Epithelial cell of esophagus (primary cell): ENCODE measurements at regions not wholly inside any gene's neighbourhood (a gene's known extent, or its start where the extent isn't known, plus 50 kb on each side); places are given as distances from the start of the nearest gene placed in this dataset.

Experiments used
- DNase-seq: peaks from one replicate; pipeline ENCODE4 v3.0.0; 2010; ENCODE audit warnings: low read depth
- H3K4me3 ChIP-seq: 2 replicates; pipeline ENCODE4 v1.5.1; 2011; ENCODE audit warnings: mild to moderate bottlenecking, low read length, control low read depth
- CTCF ChIP-seq: IDR thresholded peaks from 2 replicates; pipeline ENCODE4 v1.5.1; 2011; ENCODE audit warnings: low read depth, mild to moderate bottlenecking, low read length, control low read depth, inconsistent platforms; ENCODE audit not compliant: insufficient read depth; ENCODE audit errors: missing control alignments

- no peak for TF ChIP-seq CTCF
- H3K4me3 ChIP-seq, result no peak overlapping the region
- DNase-seq, result no peak
Measured at GRCh38 chr12:93297032-93297431, 80.7 kb upstream of the NUDT4 start.

- no peak overlapping the region for H3K4me3 ChIP-seq
- no peak for DNase-seq
- TF ChIP-seq CTCF, result no peak
Measured at GRCh38 chr12:93297536-93297935, 80.2 kb upstream of the NUDT4 start.

- DNase-seq, result no peak
- H3K4me3 ChIP-seq, result no peak overlapping the region
- TF ChIP-seq CTCF, result no peak
Measured at GRCh38 chr12:93299262-93299846, 78.4 kb upstream of the NUDT4 start.

GRCh38 chr12:93300611-93301021 is 77.1 kb upstream of the NUDT4 start:
- TF ChIP-seq CTCF, result no peak
- DNase-seq, result no peak
- no peak overlapping the region for H3K4me3 ChIP-seq

GRCh38 chr12:93302331-93303229 is 75.1 kb upstream of the NUDT4 start:
- no peak for DNase-seq
- TF ChIP-seq CTCF, result no peak
- no peak overlapping the region for H3K4me3 ChIP-seq

- no peak for DNase-seq
- H3K4me3 ChIP-seq, result no peak overlapping the region
- no peak for TF ChIP-seq CTCF
Measured at GRCh38 chr12:93306636-93307035, 71.1 kb upstream of the NUDT4 start.
